Panc1 (cell line): ENCODE measurements at regions not wholly inside any gene's neighbourhood (a gene's known extent, or its start where the extent isn't known, plus 50 kb on each side); places are given as distances from the start of the nearest gene placed in this dataset.

Experiments used
- ATAC-seq: fragments of 200-7000 bp; cut with Tn5 transposase; 2 replicates; pipeline ENCODE4 v1.9.1; 2020; ENCODE audit warnings: mild to moderate bottlenecking, moderate library complexity
- BruUV-seq: library from RNA; stranded (reverse); fragments of 400-500 nt; replicated peaks from 2 replicates; lab custom pipeline; 2021; lab: Mats Ljungman, UMichigan
- CTCF ChIA-PET: fragments of 300-600 bp; sonication (Branson Sonifier 250); formaldehyde crosslinking; loops from one replicate; lab custom pipeline; 2022; ENCODE audit warnings: antibody characterized with exemption; lab: Charles Lee
- POLR2A ChIA-PET: fragments of 300-600 bp; sonication (Branson Sonifier 250); formaldehyde crosslinking; loops from one replicate; lab custom pipeline; 2022; ENCODE audit warnings: antibody characterized with exemption; lab: Charles Lee
- DNase-seq: peaks from one replicate; pipeline ENCODE4 v3.0.0-alpha.2; 2010; ENCODE audit warnings: low read depth, low spot score
- H3K27ac ChIP-seq: 2 replicates; pipeline ENCODE4 v1.5.1; 2011; ENCODE audit warnings: mild to moderate bottlenecking, low read length, inconsistent platforms
- H3K27me3 ChIP-seq: fragments of 200-500 bp; sonication (Bioruptor generic); 2 replicates; pipeline ENCODE4 v1.6.0; 2014; ENCODE audit warnings: low read length, inconsistent platforms; ENCODE audit not compliant: control insufficient read depth, insufficient read depth
- H3K36me3 ChIP-seq: fragments of 200-500 bp; sonication (Bioruptor generic); 2 replicates; pipeline ENCODE4 v1.5.1; 2014; ENCODE audit warnings: inconsistent platforms, mild to moderate bottlenecking, low read length, moderate library complexity; ENCODE audit not compliant: control insufficient read depth, insufficient read depth
- H3K4me1 ChIP-seq: 2 replicates; pipeline ENCODE4 v1.5.1; 2011; ENCODE audit warnings: inconsistent platforms, mild to moderate bottlenecking, low read length, moderate library complexity; ENCODE audit not compliant: control insufficient read depth, insufficient read depth
- H3K4me3 ChIP-seq, 2 experiments: 2 replicates each; pipeline ENCODE4 v1.5.1; 2011 to 2012; ENCODE audit warnings: low read depth in 2 of 2, low read length in 2 of 2, mild to moderate bottlenecking in 2 of 2, inconsistent platforms in 1 of 2, moderate library complexity in 1 of 2
- H3K9me3 ChIP-seq: fragments of 200-500 bp; sonication (Bioruptor generic); 2 replicates; pipeline ENCODE4 v1.5.1; 2014; ENCODE audit warnings: low read depth, mild to moderate bottlenecking, inconsistent platforms, low read length, moderate library complexity; ENCODE audit not compliant: control insufficient read depth, insufficient read depth
- POLR2AphosphoS5 ChIP-seq: IDR thresholded peaks from 2 replicates; pipeline ENCODE4 v1.6.1; 2012; ENCODE audit warnings: mild to moderate bottlenecking, low read depth, low read length, moderate library complexity
- SIN3A ChIP-seq: IDR thresholded peaks from 2 replicates; pipeline ENCODE4 v1.6.1; 2012; ENCODE audit warnings: low read depth, mild to moderate bottlenecking, low read length, moderate library complexity, borderline replicate concordance; ENCODE audit not compliant: insufficient read depth
- TCF7L2 ChIP-seq: IDR thresholded peaks from 2 replicates; pipeline ENCODE4 v1.6.1; 2011; ENCODE audit warnings: mild to moderate bottlenecking, low read depth, low read length, inconsistent platforms
- in situ Hi-C: cut with HindIII; loops from 2 replicates; pipeline ENCODE4 v1.10.0; 2016; ENCODE audit warnings: low sequenced_read_pairs, low pct_unique_long_range_greater_than_20kb
- intact Hi-C: fragments of 100-400 bp; cut with micrococcal nuclease; formaldehyde crosslinking; loops from one replicate; pipeline ENCODE4 v1.10.0; 2022; ENCODE audit not compliant: unreplicated experiment
- TF ChIP-seq, protein P1 (sequence below): fragments of 450-650 bp; IDR thresholded peaks from 2 replicates; pipeline ENCODE4 v1.5.1; 2017; ENCODE audit warnings: mild to moderate bottlenecking
- TF ChIP-seq, protein P2 (sequence below), 2 experiments: IDR thresholded peaks; 2 replicates each; pipeline ENCODE4 v1.6.1; 2011 to 2012; ENCODE audit warnings: low read depth in 2 of 2, control low read depth in 1 of 2, low read length in 1 of 2, mild to moderate bottlenecking in 1 of 2, moderate library complexity in 1 of 2; ENCODE audit not compliant: insufficient read depth in 1 of 2

DNA sequence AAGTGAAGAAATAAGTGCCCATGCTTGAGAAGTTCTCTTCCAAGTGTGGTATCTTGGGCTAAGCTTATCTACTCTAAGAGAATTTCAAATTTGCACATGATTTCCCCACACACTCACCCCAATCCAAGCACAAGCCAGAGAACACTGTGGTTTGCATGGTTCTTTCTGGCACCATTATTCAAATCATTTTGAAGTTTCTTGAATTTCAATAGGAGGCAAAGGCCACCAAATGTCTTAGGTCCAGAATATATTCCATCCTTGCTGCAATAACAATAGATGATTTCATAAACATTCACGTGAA, 359.7 kb downstream of the IRS2 start:
- no peak overlapping the region for H3K4me3 ChIP-seq
- ATAC-seq (no peak), DNase-seq (no peak)
- H3K27ac ChIP-seq: no peak overlapping the region
- H3K27me3 ChIP-seq: no peaks in the 10 kb centered on the region
- no peak for TF ChIP-seq SIN3A
- no peaks in the 10 kb centered on the region for H3K36me3 ChIP-seq
- BruUV-seq: no TSS peak
- no peaks in the 10 kb centered on the region for H3K9me3 ChIP-seq
- POLR2A ChIA-PET: no interaction called here
- no peaks in the 10 kb centered on the region for H3K4me1 ChIP-seq
- in situ Hi-C loops: no loop called here
- intact Hi-C loops: no loop called here
- CTCF ChIA-PET: no interaction called here

DNA sequence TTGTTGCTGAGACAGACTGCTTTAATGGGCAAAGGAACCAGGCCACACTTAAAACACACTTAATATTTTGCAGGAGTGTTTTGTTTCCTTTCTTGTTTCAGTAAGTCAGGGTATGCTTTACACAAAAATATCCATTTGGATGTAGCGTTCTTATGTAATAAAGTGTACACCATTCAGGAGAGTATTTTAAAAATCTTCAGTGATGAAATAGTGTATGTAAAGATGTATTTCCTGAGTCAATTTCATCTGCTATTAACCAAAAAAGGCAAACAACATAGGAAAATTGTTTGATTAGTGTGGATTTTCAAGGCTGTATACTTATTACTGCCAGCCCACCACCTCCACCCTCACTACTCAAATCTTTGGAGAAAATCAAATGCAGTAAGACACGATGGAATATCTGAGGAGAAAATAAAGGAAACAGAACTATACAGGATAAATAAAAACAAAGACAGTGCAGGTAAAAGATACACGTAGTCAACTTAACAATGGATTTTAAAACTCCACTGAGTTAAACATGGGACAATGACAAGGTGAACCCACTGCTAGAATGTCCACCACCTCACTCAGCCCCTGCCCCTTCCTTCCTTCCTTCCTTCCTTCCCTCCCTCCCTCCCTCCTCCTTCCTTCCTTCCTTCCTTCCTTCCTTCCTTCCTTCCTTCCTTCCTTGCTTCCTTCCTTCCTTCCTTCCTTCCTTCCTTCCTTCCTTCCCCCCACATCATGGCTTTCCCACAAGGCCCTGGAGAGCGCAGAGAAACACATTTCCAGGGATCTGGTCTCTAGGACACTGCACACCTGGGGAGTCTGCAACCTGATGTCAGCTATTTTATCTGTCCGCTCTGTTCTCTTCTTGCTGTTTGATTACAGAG, 360.3 kb downstream of the IRS2 start:
- POLR2A ChIA-PET: no interaction called here

DNA sequence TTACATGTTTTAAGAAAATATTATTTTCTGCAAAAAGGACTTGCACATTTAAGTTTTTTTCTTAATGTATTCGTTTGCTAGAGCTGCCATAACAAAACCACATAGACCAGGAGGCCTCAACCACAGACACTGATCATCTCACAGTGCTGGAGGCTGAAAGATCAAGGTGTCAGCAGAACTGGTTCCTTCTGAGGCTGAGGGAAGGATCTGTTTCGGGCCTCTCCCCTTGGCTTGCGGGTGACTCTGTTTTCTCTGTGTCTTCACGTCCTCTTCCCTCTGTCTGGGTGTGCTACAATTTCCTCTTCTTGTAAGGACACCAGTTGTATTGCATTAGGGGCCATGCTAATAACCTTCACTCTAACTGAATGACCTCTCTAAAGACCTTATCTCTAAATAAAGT, 364.2 kb downstream of the IRS2 start:
- no peak overlapping the region for H3K27ac ChIP-seq
- ATAC-seq: no peak
- in situ Hi-C loops: no loop called here
- no peak for DNase-seq
- H3K36me3 ChIP-seq: no peaks in the 10 kb centered on the region
- TF ChIP-seq, protein P1, sequence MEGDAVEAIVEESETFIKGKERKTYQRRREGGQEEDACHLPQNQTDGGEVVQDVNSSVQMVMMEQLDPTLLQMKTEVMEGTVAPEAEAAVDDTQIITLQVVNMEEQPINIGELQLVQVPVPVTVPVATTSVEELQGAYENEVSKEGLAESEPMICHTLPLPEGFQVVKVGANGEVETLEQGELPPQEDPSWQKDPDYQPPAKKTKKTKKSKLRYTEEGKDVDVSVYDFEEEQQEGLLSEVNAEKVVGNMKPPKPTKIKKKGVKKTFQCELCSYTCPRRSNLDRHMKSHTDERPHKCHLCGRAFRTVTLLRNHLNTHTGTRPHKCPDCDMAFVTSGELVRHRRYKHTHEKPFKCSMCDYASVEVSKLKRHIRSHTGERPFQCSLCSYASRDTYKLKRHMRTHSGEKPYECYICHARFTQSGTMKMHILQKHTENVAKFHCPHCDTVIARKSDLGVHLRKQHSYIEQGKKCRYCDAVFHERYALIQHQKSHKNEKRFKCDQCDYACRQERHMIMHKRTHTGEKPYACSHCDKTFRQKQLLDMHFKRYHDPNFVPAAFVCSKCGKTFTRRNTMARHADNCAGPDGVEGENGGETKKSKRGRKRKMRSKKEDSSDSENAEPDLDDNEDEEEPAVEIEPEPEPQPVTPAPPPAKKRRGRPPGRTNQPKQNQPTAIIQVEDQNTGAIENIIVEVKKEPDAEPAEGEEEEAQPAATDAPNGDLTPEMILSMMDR: no peak
- TF ChIP-seq POLR2AphosphoS5 (no peak), TCF7L2 (no peak), SIN3A (no peak)
- TF ChIP-seq, protein P2, sequence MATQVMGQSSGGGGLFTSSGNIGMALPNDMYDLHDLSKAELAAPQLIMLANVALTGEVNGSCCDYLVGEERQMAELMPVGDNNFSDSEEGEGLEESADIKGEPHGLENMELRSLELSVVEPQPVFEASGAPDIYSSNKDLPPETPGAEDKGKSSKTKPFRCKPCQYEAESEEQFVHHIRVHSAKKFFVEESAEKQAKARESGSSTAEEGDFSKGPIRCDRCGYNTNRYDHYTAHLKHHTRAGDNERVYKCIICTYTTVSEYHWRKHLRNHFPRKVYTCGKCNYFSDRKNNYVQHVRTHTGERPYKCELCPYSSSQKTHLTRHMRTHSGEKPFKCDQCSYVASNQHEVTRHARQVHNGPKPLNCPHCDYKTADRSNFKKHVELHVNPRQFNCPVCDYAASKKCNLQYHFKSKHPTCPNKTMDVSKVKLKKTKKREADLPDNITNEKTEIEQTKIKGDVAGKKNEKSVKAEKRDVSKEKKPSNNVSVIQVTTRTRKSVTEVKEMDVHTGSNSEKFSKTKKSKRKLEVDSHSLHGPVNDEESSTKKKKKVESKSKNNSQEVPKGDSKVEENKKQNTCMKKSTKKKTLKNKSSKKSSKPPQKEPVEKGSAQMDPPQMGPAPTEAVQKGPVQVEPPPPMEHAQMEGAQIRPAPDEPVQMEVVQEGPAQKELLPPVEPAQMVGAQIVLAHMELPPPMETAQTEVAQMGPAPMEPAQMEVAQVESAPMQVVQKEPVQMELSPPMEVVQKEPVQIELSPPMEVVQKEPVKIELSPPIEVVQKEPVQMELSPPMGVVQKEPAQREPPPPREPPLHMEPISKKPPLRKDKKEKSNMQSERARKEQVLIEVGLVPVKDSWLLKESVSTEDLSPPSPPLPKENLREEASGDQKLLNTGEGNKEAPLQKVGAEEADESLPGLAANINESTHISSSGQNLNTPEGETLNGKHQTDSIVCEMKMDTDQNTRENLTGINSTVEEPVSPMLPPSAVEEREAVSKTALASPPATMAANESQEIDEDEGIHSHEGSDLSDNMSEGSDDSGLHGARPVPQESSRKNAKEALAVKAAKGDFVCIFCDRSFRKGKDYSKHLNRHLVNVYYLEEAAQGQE (IDR thresholded peaks at IDR 0.05; ENCODE audit: insufficient read depth in 1 of 2, low read depth in 2 of 2, low read length in 1 of 2): no peak
- ChIA-PET CTCF (no interaction called here), POLR2A (no interaction called here)
- no peaks in the 10 kb centered on the region for H3K4me1 ChIP-seq
- H3K9me3 ChIP-seq: no peaks in the 10 kb centered on the region
- BruUV-seq: no TSS peak
- intact Hi-C loops: no loop called here
- no peaks in the 10 kb centered on the region for H3K27me3 ChIP-seq
- H3K4me3 ChIP-seq: no peak overlapping the region

More for the DNA sequence above, 360.3 kb downstream of the IRS2 start:
- H3K27ac ChIP-seq: no peak overlapping the region
- TF ChIP-seq TCF7L2: no peak
- CTCF ChIA-PET: no interaction called here
- H3K9me3 ChIP-seq: no peaks in the 10 kb centered on the region
- H3K36me3 ChIP-seq: no peaks in the 10 kb centered on the region
- no peaks in the 10 kb centered on the region for H3K27me3 ChIP-seq
- no TSS peak for BruUV-seq
- no peak overlapping the region for H3K4me3 ChIP-seq
- in situ Hi-C loops: no loop called here
- ATAC-seq (no peak), DNase-seq (no peak)
- intact Hi-C loops: no loop called here
- no peaks in the 10 kb centered on the region for H3K4me1 ChIP-seq
